Stimulated activated CD8-positive, alpha-beta memory T cell treated with anti-CD3 and anti-CD28 coated beads, Interleukin-7, amount 100 ng/mL, for 1 hour (primary cell): ENCODE measurements at regions not wholly inside any gene's neighbourhood (a gene's known extent, or its start where the extent isn't known, plus 50 kb on each side); places are given as distances from the start of the nearest gene placed in this dataset.

Experiments used
- DNase-seq, 2 donors: peaks; one replicate each; pipeline ENCODE4 v3.0.0-alpha.2; 2020; ENCODE audit warnings: low read depth in 2 of 2

DNA sequence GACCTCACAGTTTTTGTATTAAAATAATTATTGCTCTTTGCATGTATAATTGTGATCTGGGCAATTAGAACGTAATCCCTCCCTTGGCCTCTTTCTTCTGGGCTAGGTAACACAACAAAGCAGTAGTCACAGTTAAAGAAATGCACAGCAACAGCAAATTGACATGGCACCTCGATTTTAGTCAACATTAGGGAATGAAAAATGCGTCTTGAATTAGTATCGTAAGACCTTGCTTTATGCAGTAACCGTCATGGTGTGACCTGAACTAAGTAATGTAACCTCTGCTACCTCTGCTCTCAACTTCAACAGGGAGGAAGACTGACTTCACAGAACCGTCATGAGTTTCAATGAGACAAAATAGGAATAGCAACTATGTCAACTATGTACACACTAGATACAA lies 265.4 kb upstream of the MAF start:
- DNase-seq = no peak

DNA sequence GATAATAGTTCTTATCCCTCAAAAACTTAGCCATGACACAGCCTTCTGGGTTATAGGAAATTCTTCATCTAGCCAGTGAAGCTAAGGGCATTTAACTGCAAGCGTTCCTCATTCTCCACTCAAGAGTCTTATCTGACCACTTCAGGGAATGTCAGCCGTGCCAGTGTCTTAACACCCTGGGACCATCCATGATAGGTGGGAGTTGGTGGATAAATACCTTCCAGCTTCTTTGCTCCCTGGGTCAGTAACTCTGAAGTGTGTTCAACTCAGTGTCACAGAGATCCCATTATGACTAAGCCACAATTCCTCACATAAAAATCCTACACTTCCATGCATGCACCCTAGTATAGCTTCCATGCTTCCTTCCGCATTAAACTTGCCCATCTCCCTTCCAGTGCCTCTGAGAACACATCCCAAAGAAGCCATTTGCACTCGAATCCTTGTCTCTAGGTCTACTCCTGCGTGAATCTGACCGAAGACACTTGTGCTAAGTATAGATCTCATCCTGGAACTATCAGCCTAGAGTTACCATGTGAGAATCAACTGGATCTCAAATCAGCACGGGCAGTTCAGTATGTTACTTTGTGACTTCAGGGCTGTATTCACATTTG lies 264.3 kb upstream of the MAF start:
- no peak for DNase-seq

DNA sequence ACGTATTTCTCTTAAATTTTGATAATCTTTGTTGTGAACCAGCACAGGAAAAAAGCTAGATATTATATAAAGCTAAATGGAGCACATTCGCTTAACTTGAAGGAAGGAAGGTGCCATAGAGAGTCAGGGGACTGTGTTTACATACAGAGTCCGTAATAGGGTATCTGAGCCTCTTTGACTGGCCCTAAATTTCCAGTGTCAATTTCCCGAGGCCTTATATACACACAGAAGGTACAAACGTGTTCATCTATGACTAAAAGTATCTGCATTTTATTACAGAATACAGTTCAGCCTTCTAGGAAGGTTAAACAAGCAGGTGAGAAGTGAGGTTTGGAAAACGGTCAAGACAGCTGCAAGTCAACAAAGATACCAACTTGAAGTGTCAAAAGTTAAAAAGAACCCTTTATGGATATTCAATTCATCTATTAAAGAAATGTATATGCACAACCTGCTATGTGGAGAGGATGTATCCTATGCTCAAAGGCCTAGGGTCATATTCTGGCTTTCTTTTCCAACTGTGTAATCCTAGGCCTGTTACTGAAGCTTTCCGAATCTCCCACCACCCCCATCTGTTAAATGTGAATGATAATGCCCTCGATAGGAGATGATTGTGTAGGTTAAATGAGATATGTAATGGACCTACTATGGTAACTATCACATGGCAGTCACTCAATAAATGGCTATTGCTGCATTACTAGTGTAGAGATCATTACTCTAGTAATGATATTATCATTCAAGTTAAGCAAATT lies 263.7 kb upstream of the MAF start:
- no peak for DNase-seq

DNA sequence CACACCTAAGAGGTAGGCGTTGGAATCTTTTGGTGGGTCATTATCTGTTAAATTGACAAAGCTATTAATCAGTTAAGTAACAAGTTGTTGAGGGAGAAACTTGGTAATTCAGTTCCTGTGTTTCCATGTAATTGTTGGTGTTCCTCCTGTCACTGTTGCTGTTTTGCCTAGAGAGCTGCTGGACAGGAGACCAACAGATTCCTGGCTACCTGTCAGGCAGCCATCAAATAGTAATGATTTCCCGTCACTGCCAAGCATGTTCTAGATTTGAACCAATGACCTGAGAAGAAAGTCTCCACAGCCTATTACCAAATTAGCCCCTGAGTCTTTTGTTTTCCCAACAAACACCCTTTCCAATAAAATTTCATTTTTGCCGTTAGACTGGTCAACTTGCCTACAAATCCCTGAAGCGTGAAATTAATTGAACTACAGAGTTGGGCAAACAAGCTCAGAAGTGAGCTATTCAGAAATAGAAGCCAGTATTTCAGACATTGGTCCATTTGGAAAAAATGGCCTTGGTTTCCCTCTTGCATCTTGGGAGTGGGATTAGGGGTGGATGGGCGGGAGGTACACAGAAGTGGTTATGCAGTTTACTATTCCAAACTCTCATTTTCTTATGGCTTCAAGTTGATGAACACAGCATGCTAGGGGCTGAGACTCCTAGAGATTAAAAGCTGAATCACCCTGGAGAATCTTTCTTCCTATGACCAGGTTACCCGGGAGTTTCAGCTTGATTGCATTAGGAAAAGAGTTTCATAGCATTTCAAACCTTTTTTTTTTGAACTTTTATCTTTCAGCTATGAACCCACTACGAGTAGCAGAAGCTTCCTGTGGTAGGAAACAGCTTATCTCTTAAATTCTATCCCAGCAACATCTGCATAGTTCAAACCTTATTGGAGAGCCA lies 262.8 kb upstream of the MAF start:
- no peak for DNase-seq

DNA sequence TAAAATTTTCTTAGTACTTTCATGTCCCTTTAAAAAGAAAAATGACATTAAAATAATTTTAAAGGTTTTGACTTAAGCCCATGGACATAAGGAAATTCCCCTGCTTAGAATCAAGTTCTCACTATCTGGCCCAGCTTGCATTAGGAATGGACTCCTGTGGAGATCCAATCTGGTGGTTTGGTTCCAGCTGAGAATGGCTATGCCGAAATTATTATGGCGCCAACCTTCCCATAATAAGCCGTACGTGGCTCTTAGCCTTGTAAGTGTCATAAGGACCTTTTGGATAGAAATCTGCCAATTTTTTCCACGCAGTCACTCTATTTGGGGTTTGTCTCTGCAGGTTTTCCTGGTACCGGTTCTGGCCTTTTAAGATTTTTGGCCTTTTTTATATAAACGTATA lies 262.1 kb upstream of the MAF start:
- DNase-seq = no peak

DNA sequence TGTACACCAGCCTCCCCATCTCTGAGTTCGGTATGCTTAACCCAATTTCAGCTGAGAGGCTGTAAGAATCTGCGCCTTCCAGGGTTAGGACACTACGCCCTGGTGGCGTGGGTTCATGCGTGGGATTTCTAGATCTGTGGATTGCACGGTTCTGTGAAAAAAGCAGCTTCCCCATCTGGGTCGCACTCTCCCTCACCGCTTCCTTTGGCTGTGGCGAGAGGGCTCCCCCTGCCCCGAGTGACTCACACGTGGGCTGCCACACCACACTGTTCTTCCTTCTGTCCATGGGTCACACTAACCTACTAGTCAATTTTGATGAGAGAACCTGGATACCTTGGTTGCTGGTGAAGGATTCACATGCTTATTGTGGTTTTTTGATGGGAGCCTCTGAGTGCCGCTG lies 256.0 kb upstream of the MAF start:
- DNase-seq = no peak

DNA sequence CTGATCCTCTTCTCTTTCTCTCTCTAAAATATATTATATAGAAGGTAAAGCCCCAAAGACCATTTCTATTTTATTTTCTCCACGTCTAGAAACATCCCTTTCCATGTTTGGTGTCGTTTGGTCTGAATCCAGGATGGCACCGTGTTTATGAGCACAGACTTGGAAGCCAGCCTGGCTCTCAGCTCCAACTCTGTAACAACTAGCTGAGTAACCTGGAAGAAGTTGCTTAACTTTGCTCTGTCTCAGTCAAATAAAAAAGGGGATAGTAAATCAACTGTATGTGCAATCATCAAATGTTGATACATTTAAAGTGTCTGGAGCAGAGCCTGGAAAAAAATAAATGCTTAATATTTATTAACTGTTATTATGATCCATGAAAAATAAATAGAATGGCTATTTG lies 249.8 kb upstream of the MAF start:
- DNase-seq = no peak

DNA sequence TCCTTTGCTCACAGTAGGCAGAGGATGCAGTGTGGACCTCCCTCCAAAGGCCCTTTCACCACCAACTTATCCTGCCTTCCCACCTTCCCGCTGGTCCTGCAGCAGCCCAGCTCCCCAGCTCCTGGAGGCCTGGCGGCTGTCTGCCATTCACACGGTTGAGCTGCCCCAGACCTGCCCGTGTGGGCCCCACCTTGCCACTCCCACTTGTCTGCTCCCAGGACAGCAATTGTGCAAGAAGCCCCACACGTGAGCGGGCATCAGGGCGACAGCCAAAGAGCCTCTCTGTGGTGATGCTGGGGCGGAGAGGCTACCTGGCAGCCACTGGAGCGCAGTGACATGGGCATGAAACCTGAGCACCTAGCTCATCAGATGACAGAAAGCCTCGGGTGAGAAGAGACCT lies 248.6 kb upstream of the MAF start:
- no peak for DNase-seq

DNA sequence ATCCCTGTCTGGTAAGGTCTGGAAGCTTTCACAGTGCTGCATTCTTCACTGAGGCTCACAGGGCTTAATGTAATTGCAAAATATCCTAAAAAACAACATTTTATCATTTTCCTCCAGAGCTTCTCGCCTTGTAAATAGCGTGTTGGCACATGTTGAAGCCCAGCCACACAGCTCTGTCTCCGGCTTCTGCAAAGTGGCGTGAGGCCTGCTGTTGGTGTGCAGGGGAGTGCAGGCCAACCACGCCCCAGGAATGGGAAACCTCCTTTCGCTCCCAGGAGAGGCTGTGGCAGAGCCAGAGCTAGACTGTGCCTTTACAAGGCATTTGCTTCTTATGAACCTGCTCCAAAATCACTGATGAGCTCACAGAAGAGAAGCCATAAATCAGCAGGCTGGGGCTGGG lies 248.2 kb upstream of the MAF start:
- no peak for DNase-seq

DNA sequence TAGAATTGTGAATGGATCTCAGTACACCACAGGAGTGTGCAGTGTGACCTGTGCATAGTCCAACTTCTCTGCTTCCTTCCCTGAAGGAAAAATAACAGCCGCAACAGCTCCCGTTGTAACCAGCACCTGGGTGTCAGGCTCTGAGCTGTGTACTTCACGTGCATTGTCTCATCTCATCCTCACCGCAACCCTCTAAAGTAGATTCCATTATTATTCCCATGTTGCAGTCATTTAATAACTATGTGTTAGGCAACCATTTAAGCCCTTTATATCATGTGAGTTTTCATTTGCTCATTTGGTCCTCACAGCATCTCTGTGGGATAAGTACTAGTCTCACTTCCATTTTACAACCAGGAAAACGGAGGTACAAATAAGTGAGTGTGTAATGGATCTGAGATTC lies 247.0 kb upstream of the MAF start:
- DNase-seq = no peak

DNA sequence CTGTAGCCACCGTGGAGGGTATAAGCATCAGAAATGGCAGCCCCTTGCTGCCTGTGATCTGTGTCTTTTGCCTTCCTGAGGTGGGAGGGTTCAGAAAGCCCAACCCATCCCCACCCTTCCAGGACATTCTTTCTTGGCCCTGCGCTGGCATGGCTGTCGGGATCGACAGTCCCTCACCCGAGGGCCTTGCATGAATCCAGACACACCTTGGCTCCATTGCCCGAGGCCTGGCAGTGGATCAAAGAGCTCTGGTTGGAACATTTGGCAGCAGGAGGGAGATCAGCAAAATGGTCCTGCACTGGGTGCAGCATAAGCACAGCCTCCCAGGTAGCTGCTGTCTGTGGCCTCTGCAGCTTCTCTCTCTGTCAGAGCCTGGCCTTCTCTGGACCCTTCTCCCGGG lies 246.6 kb upstream of the MAF start:
- DNase-seq = no peak

DNA sequence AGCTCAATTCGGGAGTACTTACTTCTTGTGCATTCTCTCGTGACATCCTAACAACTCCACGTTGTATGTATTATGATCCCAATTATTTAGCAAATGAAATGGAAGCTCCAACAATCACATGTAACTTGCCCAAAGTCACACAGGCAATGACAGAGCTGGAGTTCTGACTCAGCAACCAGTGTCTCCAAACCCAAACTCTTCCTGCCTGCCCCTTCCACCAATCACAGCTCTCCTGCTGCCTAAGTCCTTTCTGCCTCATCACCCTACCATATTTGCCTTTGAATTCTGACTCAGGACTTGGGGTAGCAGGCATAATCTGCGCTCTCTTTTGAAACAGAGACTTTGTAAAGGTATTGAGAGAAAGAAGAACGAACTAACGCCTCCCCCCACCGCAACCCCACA lies 245.2 kb upstream of the MAF start:
- DNase-seq = no peak

DNA sequence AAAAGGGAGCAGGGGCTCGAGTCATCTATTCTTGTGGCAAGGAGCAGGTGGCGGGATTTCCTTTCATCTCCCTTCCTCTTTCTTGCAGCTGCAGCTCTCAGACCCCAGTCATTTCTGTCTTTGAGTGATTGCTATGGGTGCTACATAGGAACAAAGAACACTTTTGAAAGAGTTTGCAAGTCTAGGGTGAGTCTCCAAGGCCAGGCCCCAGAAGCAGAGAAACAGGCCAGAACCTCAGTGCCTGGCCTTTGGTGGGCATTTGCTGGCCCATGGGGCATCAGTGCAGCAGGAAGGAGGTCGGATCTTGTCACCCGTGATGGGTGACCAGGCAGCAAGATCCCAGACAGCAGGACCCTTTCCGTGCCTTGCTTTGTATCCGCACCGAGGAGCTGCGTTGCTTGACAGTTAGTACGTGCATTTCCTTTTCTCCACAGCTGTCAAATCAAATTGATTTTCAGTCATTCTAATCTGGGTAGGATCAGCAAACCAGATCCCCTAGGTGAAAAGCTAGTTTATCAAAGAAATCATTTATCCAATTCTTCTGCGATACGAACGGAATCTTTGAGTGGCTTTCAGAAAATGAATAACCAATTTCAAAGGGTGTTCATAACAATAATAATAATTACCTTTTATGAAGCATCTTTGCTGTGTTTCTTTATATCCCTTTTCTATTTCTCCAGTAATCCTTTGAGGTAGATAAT lies 244.6 kb upstream of the MAF start:
- DNase-seq = no peak

DNA sequence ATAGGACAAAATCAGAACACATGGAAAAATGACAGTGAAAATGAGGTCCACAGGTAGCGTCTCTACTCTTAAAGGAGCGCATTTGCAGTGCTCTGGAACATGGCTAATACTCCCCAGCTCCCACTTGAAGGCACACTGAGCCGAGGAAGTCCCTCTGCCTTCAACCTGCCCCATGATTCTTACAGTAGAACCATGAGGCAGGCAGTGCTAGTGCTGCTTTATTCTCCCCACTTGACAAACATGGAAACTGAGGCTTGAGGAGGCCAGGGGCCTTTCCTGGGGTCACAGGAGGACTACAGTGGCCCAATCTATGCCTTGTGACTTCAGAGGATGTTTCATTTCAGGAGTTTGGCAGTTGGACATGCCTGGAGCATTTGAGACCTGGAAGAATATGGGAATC lies 244.1 kb upstream of the MAF start:
- no peak for DNase-seq

DNA sequence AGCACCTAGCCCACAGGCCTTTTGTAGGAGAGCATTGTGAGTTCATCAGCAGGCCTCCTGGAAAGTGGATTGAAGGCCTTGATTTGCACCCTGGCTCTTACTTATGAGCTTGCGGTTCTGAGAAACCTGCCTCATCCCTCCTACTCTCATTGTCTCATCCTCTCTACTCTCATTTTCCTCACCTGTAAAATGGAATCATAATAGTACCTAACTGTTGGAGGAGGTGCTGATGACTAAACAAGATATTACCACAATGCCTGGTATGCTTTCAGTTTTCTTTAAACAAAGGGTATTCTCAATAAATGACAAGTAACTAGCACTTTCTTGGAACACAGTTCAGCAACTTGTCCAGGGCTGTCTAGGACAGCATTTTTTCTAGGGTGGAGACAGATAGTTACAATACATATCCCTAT lies 243.1 kb upstream of the MAF start:
- no peak for DNase-seq

DNA sequence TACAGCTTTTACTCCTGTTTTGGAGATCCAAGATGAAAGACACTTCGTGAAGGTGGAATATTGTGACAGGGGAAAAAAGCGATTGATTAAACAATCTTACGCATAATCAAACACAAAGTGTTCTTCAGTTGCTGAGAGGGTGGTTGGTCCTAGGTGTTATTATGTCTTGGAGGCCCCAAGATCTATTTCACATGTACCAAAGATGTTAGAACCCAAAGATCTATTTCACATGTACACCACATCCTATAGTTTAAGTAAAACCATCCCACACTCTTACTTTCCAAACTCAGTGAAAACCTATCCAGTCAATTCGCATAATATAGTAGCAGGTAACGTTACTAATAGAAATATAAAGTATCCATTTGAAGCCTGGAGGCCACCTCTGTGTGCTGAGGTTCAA lies 242.6 kb upstream of the MAF start:
- no peak for DNase-seq

DNA sequence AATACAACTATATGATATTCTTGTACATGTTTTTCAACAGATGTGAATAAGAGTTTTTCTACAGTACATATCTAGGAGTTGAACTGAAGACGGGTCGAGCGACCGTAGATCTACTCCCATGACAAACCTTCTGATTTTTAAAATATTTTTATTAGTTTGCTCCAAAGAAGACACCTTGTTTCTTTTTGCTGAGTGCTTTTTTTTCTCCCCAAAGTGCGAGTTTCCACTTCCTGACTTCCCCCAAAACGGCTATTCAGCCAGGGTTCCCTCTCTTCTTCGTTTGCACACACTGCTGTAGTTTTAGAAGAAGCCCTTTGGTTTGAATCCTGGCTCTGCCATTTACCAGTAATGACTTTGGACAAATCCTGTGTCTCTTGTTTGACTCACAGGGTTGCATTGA lies 241.7 kb upstream of the MAF start:
- no peak for DNase-seq

DNA sequence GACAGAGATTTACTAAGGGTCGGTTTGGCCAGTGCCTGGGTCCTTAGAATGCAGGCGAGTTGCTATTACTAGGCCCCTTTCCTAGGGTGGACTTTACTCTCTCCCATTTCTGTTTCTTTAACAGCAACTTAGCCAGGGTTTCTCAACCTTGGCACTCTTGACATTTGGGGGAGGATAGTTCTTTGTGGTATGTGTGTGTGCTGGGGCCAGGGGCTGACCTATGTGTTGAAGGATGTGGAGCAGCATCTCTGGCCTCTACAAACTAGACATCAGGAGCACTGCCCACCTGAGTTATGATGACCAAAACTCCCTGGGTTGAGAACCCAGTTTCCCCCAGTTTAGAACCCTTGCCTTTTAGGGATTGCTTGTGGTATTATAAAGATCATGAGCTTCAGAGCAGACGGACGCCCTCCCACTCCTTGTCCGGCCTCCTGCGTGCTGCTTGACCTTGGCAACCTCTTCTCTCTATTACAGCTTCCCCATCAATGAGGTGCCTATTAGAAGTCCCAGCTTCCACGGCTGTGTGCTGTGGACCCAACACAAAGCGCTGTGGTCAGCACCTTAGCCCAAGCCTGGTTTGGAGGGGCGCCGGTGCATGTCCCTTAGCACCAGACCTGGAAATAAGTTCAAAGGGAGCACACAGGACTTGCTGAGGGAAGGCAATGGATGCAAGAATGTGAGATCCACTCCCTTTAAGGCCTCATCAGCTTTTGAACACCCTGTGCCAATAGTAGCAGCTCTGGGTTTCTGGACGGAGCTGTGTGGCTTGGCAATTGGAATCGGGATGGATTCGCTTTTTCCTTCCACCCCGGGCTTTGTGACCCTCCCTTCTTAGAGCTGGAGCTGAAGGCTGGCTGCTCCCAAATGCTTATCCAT lies 239.2 kb upstream of the MAF start:
- DNase-seq = no peak

DNA sequence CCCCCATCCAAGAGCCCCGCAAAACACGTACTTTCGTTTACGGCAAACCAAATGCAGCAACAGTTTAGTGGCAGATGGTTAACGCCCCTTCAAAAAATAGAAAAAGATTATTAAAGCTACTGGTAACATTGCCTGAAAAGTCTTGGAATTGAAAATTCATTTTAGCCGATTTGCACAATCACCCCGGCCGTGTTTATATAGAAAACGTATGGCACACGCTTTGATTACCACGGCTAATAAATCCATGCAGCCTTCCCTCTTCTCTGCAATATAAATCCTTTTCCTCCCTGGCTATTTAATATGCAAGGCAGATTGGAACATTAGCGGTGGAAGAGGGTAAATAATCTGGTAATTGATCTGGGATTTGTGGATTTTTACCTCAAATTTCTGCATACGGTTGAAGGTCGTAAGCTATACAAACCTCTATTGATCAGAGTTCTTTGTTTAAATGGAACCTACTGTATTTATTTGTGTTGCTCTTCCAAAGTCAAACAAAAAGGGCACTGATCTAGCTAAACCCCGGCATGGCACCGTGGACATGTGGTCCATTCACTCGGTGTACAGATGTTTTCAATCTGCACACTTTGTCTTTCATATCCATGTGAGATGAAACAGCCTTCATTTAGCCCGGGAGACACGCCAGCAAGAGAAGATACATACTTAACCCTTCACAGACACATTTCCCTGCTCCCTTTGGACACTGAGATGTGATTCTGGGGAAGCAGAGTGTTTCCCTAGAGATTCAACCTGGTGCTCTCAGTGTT lies 238.1 kb upstream of the MAF start:
- DNase-seq = no peak

DNA sequence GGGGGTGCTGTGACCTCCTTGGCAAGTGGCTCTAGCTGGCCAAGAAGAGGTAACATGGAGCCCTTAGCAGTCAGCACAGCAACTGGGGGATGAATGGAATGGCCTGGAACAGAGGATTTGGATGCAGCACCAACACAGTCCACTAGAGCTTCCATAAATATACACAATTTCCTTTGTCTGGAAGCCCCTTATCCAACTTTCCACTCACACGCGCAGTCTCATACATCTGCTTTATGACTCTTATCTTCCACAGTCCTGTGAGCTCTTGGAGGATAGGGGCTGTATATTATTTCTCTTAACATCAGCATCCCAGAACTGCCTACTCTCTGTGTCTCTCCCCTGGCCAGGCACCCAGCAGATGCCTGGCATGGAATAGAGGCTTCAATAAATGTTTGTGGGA lies 235.6 kb upstream of the MAF start:
- no peak for DNase-seq

DNA sequence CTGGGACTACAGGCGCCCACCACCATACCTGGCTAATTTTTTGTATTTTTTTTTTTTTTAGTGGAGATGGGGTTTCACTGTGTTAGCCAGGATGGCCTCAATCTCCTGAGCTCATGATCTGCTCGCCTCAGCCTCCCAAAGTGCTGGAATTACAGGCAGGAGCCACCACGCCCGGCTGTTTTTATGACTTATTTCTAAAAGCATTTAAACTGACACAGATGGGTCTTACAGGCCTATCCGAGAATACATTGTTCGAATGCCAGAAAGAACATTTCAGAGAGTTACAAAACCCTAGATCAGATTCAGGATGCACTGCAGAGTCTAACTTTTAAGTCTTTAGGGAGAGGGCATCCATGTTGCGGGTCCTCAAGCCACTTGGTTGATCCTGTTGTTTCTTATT lies 234.7 kb upstream of the MAF start:
- no peak for DNase-seq
